ENCODE measurements at regions not wholly inside any gene's neighbourhood (a gene's known extent, or its start where the extent isn't known, plus 50 kb on each side); places are given as distances from the start of the nearest gene placed in this dataset.

DNA sequence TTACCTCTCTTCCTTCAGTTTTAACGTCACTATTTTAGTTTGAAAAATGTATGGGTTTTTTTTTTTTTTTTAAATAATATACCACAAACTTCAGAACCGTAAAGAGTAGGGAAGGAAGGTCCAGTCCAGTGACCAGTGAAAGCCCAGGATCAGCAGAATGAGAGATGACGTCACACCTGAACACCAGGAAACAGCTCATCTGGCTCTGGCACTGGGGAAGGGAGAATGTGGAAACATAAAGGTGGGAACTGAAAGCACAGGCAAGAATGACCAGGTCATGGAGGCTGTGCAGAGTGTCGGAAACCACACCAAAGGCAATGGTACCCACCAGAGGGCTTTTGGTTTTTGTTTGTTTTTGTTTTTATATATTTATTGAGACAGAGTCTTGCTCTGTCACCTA, 141.2 kb downstream of the DHX15 start:
- TF ChIP-seq, protein P1, sequence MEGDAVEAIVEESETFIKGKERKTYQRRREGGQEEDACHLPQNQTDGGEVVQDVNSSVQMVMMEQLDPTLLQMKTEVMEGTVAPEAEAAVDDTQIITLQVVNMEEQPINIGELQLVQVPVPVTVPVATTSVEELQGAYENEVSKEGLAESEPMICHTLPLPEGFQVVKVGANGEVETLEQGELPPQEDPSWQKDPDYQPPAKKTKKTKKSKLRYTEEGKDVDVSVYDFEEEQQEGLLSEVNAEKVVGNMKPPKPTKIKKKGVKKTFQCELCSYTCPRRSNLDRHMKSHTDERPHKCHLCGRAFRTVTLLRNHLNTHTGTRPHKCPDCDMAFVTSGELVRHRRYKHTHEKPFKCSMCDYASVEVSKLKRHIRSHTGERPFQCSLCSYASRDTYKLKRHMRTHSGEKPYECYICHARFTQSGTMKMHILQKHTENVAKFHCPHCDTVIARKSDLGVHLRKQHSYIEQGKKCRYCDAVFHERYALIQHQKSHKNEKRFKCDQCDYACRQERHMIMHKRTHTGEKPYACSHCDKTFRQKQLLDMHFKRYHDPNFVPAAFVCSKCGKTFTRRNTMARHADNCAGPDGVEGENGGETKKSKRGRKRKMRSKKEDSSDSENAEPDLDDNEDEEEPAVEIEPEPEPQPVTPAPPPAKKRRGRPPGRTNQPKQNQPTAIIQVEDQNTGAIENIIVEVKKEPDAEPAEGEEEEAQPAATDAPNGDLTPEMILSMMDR (IDR thresholded peaks at IDR 0.05; ENCODE audit: insufficient read depth, low read length), result no peak
- no peak for TF ChIP-seq POLR2AphosphoS5 (IDR thresholded peaks at IDR 0.05; ENCODE audit: low read depth)
- no peak for TF ChIP-seq GABPA (IDR thresholded peaks at IDR 0.05; ENCODE audit: low read depth)
- TF ChIP-seq REST (IDR thresholded peaks at IDR 0.05; ENCODE audit: insufficient replicate concordance, low read depth), result no peak

All from HL-60 (cell line).